Fibroblast of skin of left quadriceps (primary cell): ENCODE measurements at regions not wholly inside any gene's neighbourhood (a gene's known extent, or its start where the extent isn't known, plus 50 kb on each side); places are given as distances from the start of the nearest gene placed in this dataset.
"Not testable (repeated sequence)": the region's sequence is repeated elsewhere in the genome, so short reads cannot be mapped to it uniquely, and the experiment has no call there.

ENCODE experiments used
- DNase-seq, 2 experiments: peaks; one replicate each; pipeline ENCODE4 v3.0.0-alpha.2; 2013; ENCODE audit warnings: low read depth in 2 of 2

- DNase-seq = no peak
Measured at GRCh38 chr1:197850918-197851317, 51.5 kb upstream of the C1orf53 start.

- no peak for DNase-seq
Measured at GRCh38 chr1:197850042-197850441, 52.4 kb upstream of the C1orf53 start.

GRCh38 chr1:197848350-197848749, 54.1 kb upstream of the C1orf53 start:
- no peak for DNase-seq

- no peak for DNase-seq
Measured at GRCh38 chr1:197845886-197846285, 56.5 kb upstream of the C1orf53 start.

- no peak for DNase-seq
Measured at GRCh38 chr1:197844651-197845050, 57.8 kb upstream of the C1orf53 start.

DNA sequence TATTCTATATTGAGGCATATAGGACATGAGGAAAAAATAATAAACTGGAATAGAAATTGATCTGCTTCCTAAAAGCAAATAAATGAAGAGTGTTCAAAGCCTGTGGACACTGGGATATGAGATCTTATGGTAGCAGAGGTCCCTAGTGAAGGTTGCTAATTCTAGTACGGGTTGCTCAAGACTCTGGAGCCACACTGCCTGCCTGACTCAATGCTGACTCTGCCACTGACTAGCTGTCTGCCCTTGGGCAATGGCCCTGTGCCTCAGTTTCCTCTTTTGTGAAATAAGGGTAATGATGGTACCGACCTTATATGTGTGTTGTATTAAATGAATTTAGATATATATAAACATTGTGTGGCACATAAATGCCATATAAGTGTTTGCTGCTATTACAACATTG, 59.0 kb upstream of the C1orf53 start:
- DNase-seq = no peak

DNA sequence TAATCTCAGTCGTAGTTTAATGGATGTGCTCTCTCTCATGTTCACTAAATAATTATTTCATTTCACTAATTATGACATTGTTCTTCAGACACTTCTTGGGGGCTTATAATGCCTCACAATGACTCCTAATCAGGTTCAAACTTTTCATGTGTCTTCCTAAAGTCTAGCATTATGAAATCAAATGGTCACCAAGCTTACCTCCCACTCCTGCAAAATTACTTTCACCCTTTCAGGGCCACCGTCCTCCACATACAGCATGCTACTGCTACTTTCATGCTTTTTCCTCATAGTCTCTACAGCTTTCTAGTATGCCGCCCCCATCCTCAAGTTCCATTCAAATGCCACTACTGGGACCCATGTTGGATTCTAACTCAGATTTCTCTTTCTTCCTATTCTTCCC, 59.8 kb upstream of the C1orf53 start:
- DNase-seq = no peak

- peak; percentile 38 to 45 for DNase-seq
Measured at GRCh38 chr1:197841883-197842553, 60.4 kb upstream of the C1orf53 start.

DNA sequence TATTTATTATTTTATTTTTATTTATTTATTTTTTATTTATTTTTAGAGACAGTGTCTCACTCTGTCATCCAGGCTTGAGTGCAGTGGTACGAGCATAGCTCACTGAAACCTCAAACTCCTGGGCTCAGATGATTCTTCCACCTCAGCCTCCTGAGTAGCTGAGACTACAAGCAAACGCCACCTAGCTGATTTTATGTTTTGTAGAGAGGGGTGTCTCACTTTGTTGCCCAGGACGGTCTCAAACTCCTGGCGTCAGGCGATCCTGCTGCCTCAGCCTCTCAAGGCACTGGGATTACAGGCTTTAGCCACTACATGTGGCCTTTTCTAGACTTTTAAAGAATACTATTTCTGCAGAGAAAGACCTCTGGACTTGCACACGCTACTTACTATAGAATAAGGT, 61.3 kb upstream of the C1orf53 start:
- no peak for DNase-seq

- not testable (repeated sequence) for DNase-seq
Measured at GRCh38 chr1:197839786-197840185, 62.6 kb upstream of the C1orf53 start.

DNA sequence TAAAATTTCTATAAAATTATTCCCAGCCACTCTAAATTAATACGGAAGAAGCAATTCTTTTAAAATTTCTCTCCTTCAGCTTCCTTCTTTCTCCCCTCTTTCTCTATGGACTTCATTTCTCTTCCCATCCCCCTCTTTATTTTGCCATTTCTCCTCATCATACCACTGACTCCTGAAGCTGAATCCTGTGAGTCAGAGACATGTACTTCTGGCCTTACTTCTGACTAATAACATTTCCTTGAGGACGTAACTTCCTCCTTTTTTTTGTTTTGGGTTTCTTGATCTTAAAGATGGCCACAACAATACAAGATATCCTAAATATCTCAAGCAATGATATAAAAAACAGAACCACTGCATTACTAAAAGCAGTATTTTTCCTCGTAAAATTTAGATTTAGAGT, 63.6 kb upstream of the DENND1B start:
- DNase-seq = peak; percentile 47 to 56

DNA sequence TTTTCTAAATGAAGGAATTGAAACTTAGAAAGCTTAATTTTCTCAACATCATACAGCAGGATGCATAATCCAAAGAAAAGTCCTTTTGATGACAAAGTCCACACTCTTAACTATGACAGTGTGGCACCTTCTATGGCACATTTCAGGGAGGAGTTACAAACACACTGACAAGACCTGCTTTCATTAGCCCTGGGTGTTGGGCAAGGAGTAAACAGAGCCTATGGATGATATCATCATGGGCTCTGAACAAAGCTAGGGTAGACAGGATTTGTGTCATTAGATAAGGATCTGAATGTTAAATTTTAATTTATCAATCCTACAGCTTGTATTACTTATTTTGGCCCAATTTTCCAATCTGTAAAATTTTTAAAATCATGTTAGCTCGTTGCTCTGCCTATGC, 62.6 kb upstream of the DENND1B start:
- no peak for DNase-seq

GRCh38 chr1:197836356-197836755, 61.1 kb upstream of the DENND1B start:
- not testable (repeated sequence) for DNase-seq

DNA sequence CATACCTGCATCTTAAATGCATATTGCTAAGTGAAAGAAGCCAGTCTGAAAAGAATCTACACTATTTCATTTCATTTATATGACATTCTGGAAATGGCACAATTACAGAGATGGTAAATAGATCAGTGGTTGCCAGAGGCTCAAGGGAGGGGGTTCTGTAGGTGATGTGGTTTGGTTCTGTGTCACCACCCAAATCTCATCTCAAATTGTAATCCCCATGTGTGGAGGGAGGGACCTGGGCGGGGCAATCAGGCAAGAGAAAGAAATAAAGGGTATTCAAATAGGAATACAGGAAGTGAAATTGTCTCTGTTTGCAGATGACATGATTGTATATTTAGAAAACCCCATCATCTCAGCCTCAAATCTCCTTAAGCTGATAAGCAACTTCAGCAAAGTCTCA, 53.7 kb upstream of the DENND1B start:
- DNase-seq = not testable (repeated sequence)

GRCh38 chr1:197825541-197825940, 50.3 kb upstream of the DENND1B start:
- no peak for DNase-seq
